CD4-positive, alpha-beta T cell treated with Interleukin-2 at 100 ng/mL for 4 hours (primary cell): ENCODE measurements at regions not wholly inside any gene's neighbourhood (a gene's known extent, or its start where the extent isn't known, plus 50 kb on each side); places are given as distances from the start of the nearest gene placed in this dataset.
"Not testable (repeated sequence)": the region's sequence is repeated elsewhere in the genome, so short reads cannot be mapped to it uniquely, and the experiment has no call there.

ENCODE experiments used
- DNase-seq: peaks from one replicate; pipeline ENCODE4 v3.0.0-alpha.2; 2020; ENCODE audit warnings: low spot score

DNA sequence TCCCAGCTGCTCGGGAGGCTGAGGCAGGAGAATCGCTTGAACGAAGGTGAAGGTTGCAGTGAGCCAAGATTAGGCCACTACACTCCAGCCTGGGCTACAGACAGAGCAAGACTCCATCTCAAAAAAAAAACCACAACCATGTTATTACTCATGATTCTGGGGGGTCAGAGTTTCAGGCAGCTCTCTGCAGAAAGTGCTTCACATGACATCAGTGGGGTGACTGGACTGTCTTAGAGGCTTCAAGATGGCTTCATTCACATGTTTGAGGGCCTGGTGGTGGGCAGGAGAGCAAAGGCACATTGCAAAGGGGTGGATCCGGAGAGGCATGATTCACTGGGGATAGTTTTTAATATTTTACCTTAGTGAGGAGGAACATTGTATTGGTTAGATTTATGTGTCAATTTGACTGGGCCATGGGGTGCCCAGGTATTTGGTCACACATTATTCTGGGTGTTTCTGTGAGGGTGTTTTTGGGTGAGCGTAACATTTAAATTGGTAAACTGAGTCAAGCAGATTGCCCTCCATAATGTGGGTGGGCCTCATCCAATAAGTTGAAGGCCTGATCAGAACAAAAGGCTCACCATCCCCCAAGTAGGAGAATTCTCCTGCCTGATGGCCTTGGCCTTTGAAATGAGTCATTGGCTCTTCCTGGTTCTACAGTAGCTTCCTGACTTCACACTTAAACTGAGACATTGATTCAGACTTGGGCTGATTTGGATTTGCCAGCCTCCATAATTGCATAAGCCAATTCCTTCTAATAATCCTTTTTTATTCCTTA, 109.8 kb downstream of the GOSR1 start:
- no peak for DNase-seq

DNA sequence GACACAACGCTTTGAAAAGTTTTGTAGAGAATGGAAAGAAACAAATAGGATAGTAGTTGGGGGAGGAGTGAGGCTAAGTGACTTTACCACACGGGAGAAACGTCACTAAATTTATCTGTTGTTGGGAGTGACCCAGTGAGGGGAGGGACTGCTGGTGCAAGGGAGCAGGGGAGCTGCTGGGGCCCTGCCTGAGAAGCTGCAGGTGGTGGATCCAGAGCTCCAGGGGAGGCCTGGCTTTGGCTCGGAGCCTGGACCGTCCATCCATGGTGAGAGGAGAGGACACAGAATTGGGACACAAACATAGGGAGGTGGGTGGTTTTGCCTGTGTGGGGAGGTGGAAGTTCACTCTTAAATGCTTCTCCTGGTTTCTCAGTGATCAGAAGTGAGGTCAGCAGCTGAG, 107.6 kb downstream of the GOSR1 start:
- no peak for DNase-seq

GRCh38 chr17:30580916-30581315, 103.7 kb downstream of the GOSR1 start:
- no peak for DNase-seq

DNA sequence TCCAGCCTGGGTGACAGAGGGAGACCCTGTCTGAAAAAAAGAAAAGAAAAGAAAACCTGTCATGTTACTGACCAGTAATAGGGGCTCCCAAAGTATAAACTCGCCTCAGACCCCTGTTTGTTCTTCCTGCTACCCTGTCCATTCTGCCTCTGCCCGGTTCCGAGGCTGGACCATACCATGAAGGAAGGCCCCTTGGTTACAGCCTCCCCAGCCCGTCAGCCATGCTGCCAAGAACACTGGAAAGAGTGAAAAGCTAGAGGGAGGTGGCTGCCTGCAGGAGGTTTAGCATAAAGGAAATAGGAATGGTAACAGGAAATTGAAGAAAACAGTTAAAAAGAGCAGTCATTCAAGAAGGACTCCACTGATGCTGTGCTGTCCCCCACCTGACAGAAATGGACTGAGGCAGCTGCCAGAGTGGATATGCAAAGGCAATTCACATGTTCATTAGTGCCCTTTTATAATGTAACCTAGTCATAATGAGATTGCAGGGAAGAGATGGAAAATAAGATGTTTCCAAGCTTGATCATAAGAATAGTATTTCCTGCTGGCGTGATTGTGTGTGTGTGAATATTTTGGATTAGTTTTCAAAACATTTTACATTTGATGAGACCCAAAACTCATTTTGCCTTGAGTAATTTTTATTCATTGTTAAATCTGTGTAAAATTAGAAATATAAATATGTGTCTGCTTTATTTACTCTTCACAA, 102.6 kb downstream of the GOSR1 start:
- no peak for DNase-seq

DNA sequence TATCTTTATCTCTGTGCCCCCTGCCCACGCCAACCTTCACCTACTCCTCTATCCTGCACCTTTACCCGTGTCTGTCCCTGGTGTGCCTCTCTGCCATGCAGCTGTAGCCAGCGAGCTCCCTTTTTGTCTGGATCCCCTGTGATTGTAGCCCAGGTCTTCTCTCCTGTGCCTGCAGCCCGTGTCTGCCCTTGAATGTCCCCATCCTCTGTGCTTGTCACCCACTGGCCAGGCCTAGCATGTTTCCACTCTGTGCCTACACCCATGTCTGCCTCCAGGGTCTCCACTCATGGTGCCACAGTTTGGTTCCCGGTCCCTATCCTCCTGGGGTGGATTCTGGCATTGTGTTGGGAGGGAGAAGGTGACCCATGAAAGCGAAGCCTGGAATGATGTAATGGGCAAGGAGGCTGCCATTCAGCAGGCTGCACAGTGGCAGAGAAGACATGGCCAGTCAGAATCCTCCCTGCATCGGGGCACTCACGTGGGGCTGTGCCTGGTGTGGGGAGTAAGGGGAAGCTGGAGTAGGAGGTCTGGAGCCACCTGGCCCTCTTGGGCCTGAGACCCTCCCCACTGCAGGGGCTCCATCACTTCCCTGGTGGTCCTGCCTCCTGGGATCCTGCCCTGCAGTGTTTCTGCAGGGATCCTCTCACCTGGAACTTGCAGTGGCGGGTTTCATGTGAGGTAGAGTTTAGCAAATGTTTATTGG, 101.0 kb downstream of the GOSR1 start:
- not testable (repeated sequence) for DNase-seq
